Esophagus muscularis mucosa (tissue), 4 donors: ENCODE measurements at regions not wholly inside any gene's neighbourhood (a gene's known extent, or its start where the extent isn't known, plus 50 kb on each side); places are given as distances from the start of the nearest gene placed in this dataset.
A peak's percentile ranks its signal among the peaks of the same experiment; 100 is the strongest.

ENCODE experiments used
- DNase-seq: peaks from one replicate; pipeline ENCODE4 v3.0.0-alpha.2; 2017; ENCODE audit errors: extremely low spot score
- H3K27ac ChIP-seq, 4 donors: fragments of 200-600 bp; sonication (generic); replicated peaks in 1 of 4; 1 replicate in 3 of 4; 2 replicates in 1 of 4; pipeline ENCODE4 v1.5.1; 2016 to 2019; ENCODE audit warnings: mild to moderate bottlenecking in 1 of 4
- H3K27me3 ChIP-seq, 4 donors: fragments of 200-600 bp; sonication (generic); one replicate each; pipeline versions ENCODE4 v1.5.1 to v1.6.0; 2016 to 2019
- H3K36me3 ChIP-seq, 4 donors: fragments of 200-600 bp; sonication (generic); one replicate each; pipeline ENCODE4 v1.5.1; 2016 to 2019
- H3K4me1 ChIP-seq, 4 donors: fragments of 200-600 bp; sonication (generic); one replicate each; pipeline ENCODE4 v1.5.1; 2016 to 2019
- H3K4me3 ChIP-seq, 4 donors: fragments of 200-600 bp; sonication (generic); 1 replicate in 2 of 4; 2 replicates in 2 of 4; pipeline ENCODE4 v1.5.1; 2016 to 2019; ENCODE audit warnings: mild to moderate bottlenecking in 4 of 4, moderate library complexity in 1 of 4
- H3K9me3 ChIP-seq, 4 donors: fragments of 200-600 bp; sonication (generic); 1 replicate in 3 of 4; 2 replicates in 1 of 4; pipeline ENCODE4 v1.5.1; 2016 to 2019
- CTCF ChIP-seq, 3 experiments: fragments of 200-600 bp in 2 of 3; fragments of 450-650 bp in 1 of 3; sonication (generic) in 2 of 3; IDR thresholded peaks; one replicate each; pipeline ENCODE4 v1.5.1; 2017 to 2019; ENCODE audit warnings: antibody characterized with exemption in 3 of 3, mild to moderate bottlenecking in 2 of 3, moderate library complexity in 1 of 3
- EP300 ChIP-seq: sonication (generic); formaldehyde crosslinking; IDR thresholded peaks from one replicate; pipeline ENCODE4 v1.6.1; 2017; ENCODE audit warnings: antibody characterized with exemption
- POLR2A ChIP-seq: fragments of 450-650 bp; IDR thresholded peaks from one replicate; pipeline ENCODE4 v1.6.1; 2017; ENCODE audit warnings: antibody characterized with exemption, moderate library complexity, mild to moderate bottlenecking, low read depth
- POLR2AphosphoS5 ChIP-seq, 2 donors: sonication (generic); formaldehyde crosslinking; IDR thresholded peaks; one replicate each; pipeline ENCODE4 v1.6.1; 2017; ENCODE audit warnings: antibody characterized with exemption in 2 of 2
- WGBS: methylation state at CpG from one replicate; pipeline ENCODE4 v1.1.5; 2018; 5-methylcytosine and 5-hydroxymethylcytosine counted together
- intact Hi-C: fragments of 100-400 bp; cut with DNase I; formaldehyde crosslinking; loops from one replicate; pipeline ENCODE4 v1.15.1; 2023

- WGBS: 95% methylated on average over 6 of the region's 6 CpGs
- peak; percentile 29 for DNase-seq
- TF ChIP-seq POLR2A (no peak), POLR2AphosphoS5 (IDR thresholded peaks at IDR 0.05) (no peak), EP300 (no peak), CTCF (IDR thresholded peaks at IDR 0.05) (no peak)
- H3K9me3 ChIP-seq: no peaks in the 10 kb centered on the region
- H3K27ac ChIP-seq: no peak overlapping the region
- intact Hi-C loops: no loop called here
- no peak overlapping the region for H3K4me3 ChIP-seq
- H3K27me3 ChIP-seq: no peaks in the 10 kb centered on the region
- peaks cover 0 to 12% (median 7%) of the 10 kb centered on the region in 4 donors for H3K4me1 ChIP-seq
- no peaks in the 10 kb centered on the region for H3K36me3 ChIP-seq
These were observed 145.6 kb downstream of the ATP23 start for GRCh38 chr12:58086930-58087329.

- H3K27ac ChIP-seq: no peak overlapping the region
- TF ChIP-seq EP300 (no peak), POLR2A (no peak), CTCF (IDR thresholded peaks at IDR 0.05) (no peak), POLR2AphosphoS5 (IDR thresholded peaks at IDR 0.05) (no peak)
- WGBS: 69% methylated on average over 11 of the region's 11 CpGs
These were observed 146.2 kb downstream of the ATP23 start for GRCh38 chr12:58087423-58088127.

GRCh38 chr12:58089588-58089987 is 148.2 kb downstream of the ATP23 start:
- no peaks in the 10 kb centered on the region for H3K36me3 ChIP-seq
- H3K9me3 ChIP-seq: no peaks in the 10 kb centered on the region
- 51% methylated on average over 3 of the region's 3 CpGs for WGBS
- H3K4me3 ChIP-seq: no peak overlapping the region
- peaks cover 0 to 14% (median 10%) of the 10 kb centered on the region in 4 donors for H3K4me1 ChIP-seq
- no peak for TF ChIP-seq POLR2A
- no peak overlapping the region for H3K27ac ChIP-seq
- intact Hi-C loops: no loop called here
- DNase-seq: no peak
- H3K27me3 ChIP-seq: no peaks in the 10 kb centered on the region

More at GRCh38 chr12:58087423-58088127, 146.2 kb downstream of the ATP23 start:
- H3K9me3 ChIP-seq: no peaks in the 10 kb centered on the region
- H3K27me3 ChIP-seq: no peaks in the 10 kb centered on the region
- peak; percentile 74 for DNase-seq
- no peaks in the 10 kb centered on the region for H3K36me3 ChIP-seq
- intact Hi-C loops: no loop called here
- peaks cover 0 to 14% (median 10%) of the 10 kb centered on the region in 4 donors for H3K4me1 ChIP-seq
- H3K4me3 ChIP-seq: no peak overlapping the region

DNA sequence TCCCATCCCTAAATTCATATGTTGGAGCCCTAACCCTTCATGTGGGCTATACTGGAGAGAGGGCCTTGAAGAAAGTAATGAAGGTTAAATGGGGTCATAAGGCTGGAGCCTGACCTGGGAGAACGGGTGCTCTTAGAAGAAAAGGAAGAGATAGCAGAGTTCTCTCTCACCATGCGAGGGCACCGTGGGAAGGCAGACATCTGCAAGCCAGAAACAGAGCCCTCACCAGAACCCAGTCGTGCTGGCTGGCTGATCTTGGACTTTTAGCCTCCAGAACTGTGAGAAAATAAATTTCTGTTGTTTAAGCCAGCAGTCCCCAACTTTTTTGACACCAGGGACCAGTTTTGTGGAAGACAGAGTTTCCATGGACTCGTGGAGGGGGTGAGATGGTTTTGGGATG is 149.3 kb downstream of the ATP23 start:
- H3K4me1 ChIP-seq: peaks cover 0 to 14% (median 10%) of the 10 kb centered on the region in 4 donors
- H3K9me3 ChIP-seq: no peaks in the 10 kb centered on the region
- TF ChIP-seq POLR2A (no peak), CTCF (IDR thresholded peaks at IDR 0.05) (no peak), EP300 (no peak), POLR2AphosphoS5 (IDR thresholded peaks at IDR 0.05) (no peak)
- H3K36me3 ChIP-seq: no peaks in the 10 kb centered on the region
- intact Hi-C loops: no loop called here
- WGBS: 76% methylated on average over 5 of the region's 5 CpGs
- peak; percentile 37 for DNase-seq
- no peaks in the 10 kb centered on the region for H3K27me3 ChIP-seq
- no peak overlapping the region for H3K4me3 ChIP-seq
- H3K27ac ChIP-seq: no peak overlapping the region

DNA sequence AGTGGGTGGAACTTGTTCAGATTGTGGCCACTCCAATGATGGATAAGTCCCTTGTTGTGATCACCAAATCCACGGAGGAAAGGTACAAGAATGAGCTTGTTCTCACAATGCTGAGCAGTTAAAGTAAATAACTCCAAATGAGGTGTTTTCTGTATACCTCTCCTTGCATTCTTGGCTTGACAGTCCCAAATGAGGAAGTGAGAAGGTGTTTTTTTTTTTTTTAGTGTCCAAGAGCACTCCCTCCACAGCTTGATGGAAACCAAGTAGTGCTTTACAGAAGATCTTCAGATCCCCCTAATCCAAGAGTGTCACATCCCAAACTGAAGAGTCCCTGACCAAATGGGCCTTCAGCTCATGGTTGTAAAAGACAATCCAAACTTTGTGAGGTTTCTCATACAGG is 153.6 kb downstream of the ATP23 start:
- Histone ChIP-seq H3K36me3 (no peaks in the 10 kb centered on the region), H3K9me3 (no peaks in the 10 kb centered on the region), H3K4me1 (peaks cover 0 to 14% (median 10%) of the 10 kb centered on the region in 4 donors), H3K27ac (no peak overlapping the region), H3K4me3 (no peak overlapping the region), H3K27me3 (no peaks in the 10 kb centered on the region)
- TF ChIP-seq CTCF (IDR thresholded peaks at IDR 0.05) (no peak), POLR2AphosphoS5 (IDR thresholded peaks at IDR 0.05) (no peak), POLR2A (no peak), EP300 (no peak)
- 50% methylated on average over 1 of the region's 1 CpG for WGBS
- intact Hi-C loops: no loop called here
- no peak for DNase-seq
